ENCODE measurements at regions not wholly inside any gene's neighbourhood (a gene's known extent, or its start where the extent isn't known, plus 50 kb on each side); places are given as distances from the start of the nearest gene placed in this dataset.

- H3K4me1 Mint-ChIP-seq = no peaks in the 10 kb centered on the region
- H3K79me2 ChIP-seq (replicated peaks; ENCODE audit: insufficient read depth) = no peaks in the 10 kb centered on the region
Measured at GRCh38 chr3:168570404-168571155, 474.9 kb upstream of the GOLIM4 start.

More at GRCh38 chr3:168570404-168571155, 474.9 kb upstream of the GOLIM4 start:
- H4K20me1 ChIP-seq (replicated peaks; ENCODE audit: insufficient read depth) = no peaks in the 10 kb centered on the region
- Mint-ChIP-seq H3K36me3 (ENCODE audit: low read depth) (peaks cover 4% of the 10 kb centered on the region; the same call in 2 of the 3 replicates), H3K9me3 (no peaks in the 10 kb centered on the region; the same call in 2 of the 3 replicates), H3K4me3 (no peak overlapping the region), H3K27me3 (ENCODE audit: insufficient read depth, low read depth, poor library complexity) (peaks cover 2% of the 10 kb centered on the region), H3K27ac (no peak overlapping the region)
- no peaks in the 10 kb centered on the region for H3K4me1 ChIP-seq (ENCODE audit: insufficient read depth)
- no peak overlapping the region for H3K4me2 ChIP-seq
- H3K27me3 ChIP-seq (ENCODE audit: insufficient read depth) = no peaks in the 10 kb centered on the region
- TF ChIP-seq POLR2AphosphoS5 (IDR thresholded peaks at IDR 0.05; ENCODE audit: low read depth) = no peak
- TF ChIP-seq NANOG (IDR thresholded peaks at IDR 0.05; ENCODE audit: borderline replicate concordance) = no peak
- TF ChIP-seq, protein P1, sequence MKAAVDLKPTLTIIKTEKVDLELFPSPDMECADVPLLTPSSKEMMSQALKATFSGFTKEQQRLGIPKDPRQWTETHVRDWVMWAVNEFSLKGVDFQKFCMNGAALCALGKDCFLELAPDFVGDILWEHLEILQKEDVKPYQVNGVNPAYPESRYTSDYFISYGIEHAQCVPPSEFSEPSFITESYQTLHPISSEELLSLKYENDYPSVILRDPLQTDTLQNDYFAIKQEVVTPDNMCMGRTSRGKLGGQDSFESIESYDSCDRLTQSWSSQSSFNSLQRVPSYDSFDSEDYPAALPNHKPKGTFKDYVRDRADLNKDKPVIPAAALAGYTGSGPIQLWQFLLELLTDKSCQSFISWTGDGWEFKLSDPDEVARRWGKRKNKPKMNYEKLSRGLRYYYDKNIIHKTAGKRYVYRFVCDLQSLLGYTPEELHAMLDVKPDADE (IDR thresholded peaks at IDR 0.05) = no peak
- TF ChIP-seq EZH2 (IDR thresholded peaks at IDR 0.05; ENCODE audit: low read depth, unreplicated experiment) = no peak
- no peak for TF ChIP-seq CTCF (conservative IDR thresholded peaks at IDR 0.05; ENCODE audit: low read depth in 2 of 2)
- no peak for TF ChIP-seq ZNF114 (CRISPR knock-in tag; IDR thresholded peaks at IDR 0.05)
- no peak for TF ChIP-seq EZH2phosphoT487 (IDR thresholded peaks at IDR 0.05; ENCODE audit: unreplicated experiment)
- no peak for TF ChIP-seq REST (IDR thresholded peaks at IDR 0.05; ENCODE audit: unreplicated experiment)
- TF ChIP-seq CREB1 (CRISPR knock-in tag; IDR thresholded peaks at IDR 0.05; ENCODE audit: low read depth) = no peak
- TF ChIP-seq ZNF462 (CRISPR knock-in tag; IDR thresholded peaks at IDR 0.05) = no peak
- TF ChIP-seq JUNB (IDR thresholded peaks at IDR 0.05; ENCODE audit: unreplicated experiment) = no peak
- no peak for TF ChIP-seq ZNF331 (CRISPR knock-in tag; IDR thresholded peaks at IDR 0.05; ENCODE audit: low read depth)
- TF ChIP-seq STAT1 (IDR thresholded peaks at IDR 0.05; ENCODE audit: unreplicated experiment) = no peak
- no peak overlapping the region for H3K4me3 ChIP-seq
- H3F3A ChIP-seq (replicated peaks; ENCODE audit: low read depth) = no peaks in the 10 kb centered on the region
- 0 out of 2 replicates have a peak, but pooled peaks cover 3% of the 10 kb centered on the region for H3K9me2 ChIP-seq (ENCODE audit: insufficient read depth)
- H2AFZ ChIP-seq = no peak overlapping the region
- no peak overlapping the region for H3K27ac ChIP-seq (ENCODE audit: low read depth)
- DNase-seq (ENCODE audit: low spot score) = no peak
- no peak for ATAC-seq
- no peaks in the 10 kb centered on the region for H3K36me3 ChIP-seq (ENCODE audit: insufficient read depth)

All from GM23338 (cell line).